ENCODE measurements at regions not wholly inside any gene's neighbourhood (a gene's known extent, or its start where the extent isn't known, plus 50 kb on each side); places are given as distances from the start of the nearest gene placed in this dataset.

DNA sequence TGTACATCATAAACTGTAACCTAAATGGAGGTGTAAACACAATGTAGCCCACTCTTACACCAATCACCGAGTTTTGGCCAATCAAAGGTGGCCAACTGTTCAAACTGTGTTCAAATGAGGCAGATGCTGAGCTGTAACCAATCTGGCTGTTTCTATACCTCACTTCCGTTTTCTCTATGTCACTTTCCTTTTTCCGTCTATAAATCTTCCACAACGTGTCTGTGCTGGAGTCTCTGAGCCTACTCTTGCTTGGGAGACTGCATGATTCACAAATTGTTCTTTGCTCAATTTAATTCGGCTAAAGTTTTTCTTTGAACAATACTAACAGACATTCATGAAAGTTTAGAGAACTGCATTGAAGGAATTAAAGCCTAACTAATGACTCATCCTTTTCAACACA is 547.1 kb upstream of the USP15 start:
- TF ChIP-seq CTCF (IDR thresholded peaks at IDR 0.05): no peak
- intact Hi-C loops (cut with DNase I; ENCODE audit: low total_unique reads): no loop called here
- no peak for DNase-seq (ENCODE audit: low spot score in 2 of 2)
- 49 to 54% methylated on average over 5 of the region's 5 CpGs for WGBS, 2 donors
- no peak overlapping the region for H3K4me3 ChIP-seq (ENCODE audit: low read depth, poor library complexity, severe bottlenecking)

GRCh38 chr12:61717986-61718385 is 542.2 kb upstream of the USP15 start:
- intact Hi-C loops (cut with DNase I; ENCODE audit: low total_unique reads): no loop called here
- no peak overlapping the region for H3K4me3 ChIP-seq (ENCODE audit: low read depth, poor library complexity, severe bottlenecking)
- TF ChIP-seq CTCF (IDR thresholded peaks at IDR 0.05): no peak
- no peak for TF ChIP-seq POLR2A (IDR thresholded peaks at IDR 0.05)
- DNase-seq (ENCODE audit: low spot score in 2 of 2): no peak
- WGBS, 2 donors: 77 to 78% methylated on average over 4 of the region's 4 CpGs

GRCh38 chr12:61739925-61740324 is 520.3 kb upstream of the USP15 start:
- DNase-seq (ENCODE audit: low spot score in 2 of 2): no peak
- WGBS, 2 donors: 68 to 73% methylated on average over 1 of the region's 1 CpG
- intact Hi-C loops (cut with DNase I; ENCODE audit: low total_unique reads): no loop called here
- TF ChIP-seq CTCF (IDR thresholded peaks at IDR 0.05) (no peak), POLR2A (IDR thresholded peaks at IDR 0.05) (no peak)
- H3K4me3 ChIP-seq (ENCODE audit: low read depth, poor library complexity, severe bottlenecking): no peak overlapping the region

DNA sequence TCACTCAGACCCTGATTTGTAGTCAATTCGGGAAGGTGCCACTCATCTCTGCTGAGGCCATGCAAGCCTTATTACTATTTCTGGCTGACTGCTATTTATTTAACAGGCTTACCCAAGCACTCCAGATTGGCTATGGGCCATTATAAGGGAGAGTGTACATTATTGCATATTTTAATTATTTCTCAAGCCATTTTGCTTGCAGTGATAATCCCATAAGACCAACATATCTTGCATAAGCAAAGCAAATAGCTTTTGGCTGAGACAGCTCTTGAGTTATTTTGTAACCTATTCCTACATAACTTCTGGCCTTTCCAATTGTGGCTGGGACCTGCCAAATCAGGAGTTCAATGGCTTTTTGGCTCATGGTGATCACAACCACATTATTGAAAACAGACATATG is 509.6 kb upstream of the USP15 start:
- no peak overlapping the region for H3K4me3 ChIP-seq (ENCODE audit: low read depth, poor library complexity, severe bottlenecking)
- TF ChIP-seq POLR2A (IDR thresholded peaks at IDR 0.05) (no peak), CTCF (IDR thresholded peaks at IDR 0.05) (no peak)
- no peak for DNase-seq (ENCODE audit: low spot score in 2 of 2)
- intact Hi-C loops (cut with DNase I; ENCODE audit: low total_unique reads): no loop called here
- 60 to 73% methylated on average over 1 of the region's 1 CpG for WGBS, 2 donors

DNA sequence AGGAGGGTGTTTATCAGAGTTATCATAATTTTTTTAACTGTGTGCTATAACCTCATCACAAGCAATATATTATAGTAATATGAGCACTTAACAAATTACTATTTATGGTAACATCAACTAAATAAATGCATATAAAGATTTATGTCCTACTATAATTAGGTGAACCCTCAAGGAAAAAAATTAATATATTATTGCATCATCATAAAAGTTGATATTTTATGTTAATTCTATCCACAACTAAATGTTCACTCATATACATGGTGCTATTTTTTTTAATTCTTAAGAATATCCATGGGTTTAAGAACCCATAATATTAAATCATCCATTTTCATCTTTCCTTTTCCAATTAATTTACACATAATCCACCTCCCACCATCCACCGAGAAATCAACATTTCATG is 506.0 kb upstream of the USP15 start:
- H3K4me3 ChIP-seq (ENCODE audit: low read depth, poor library complexity, severe bottlenecking): no peak overlapping the region
- no peak for DNase-seq (ENCODE audit: low spot score in 2 of 2)
- no peak for TF ChIP-seq POLR2A (IDR thresholded peaks at IDR 0.05)
- TF ChIP-seq CTCF (IDR thresholded peaks at IDR 0.05): no peak
- intact Hi-C loops (cut with DNase I; ENCODE audit: low total_unique reads): no loop called here
- WGBS, 2 donors: 92 to 98% methylated on average over 1 of the region's 1 CpG

GRCh38 chr12:61757831-61758505 is 502.2 kb upstream of the USP15 start:
- intact Hi-C loops (cut with DNase I; ENCODE audit: low total_unique reads): no loop called here
- TF ChIP-seq POLR2A (IDR thresholded peaks at IDR 0.05): no peak
- TF ChIP-seq CTCF (IDR thresholded peaks at IDR 0.05): no peak

More at GRCh38 chr12:61757831-61758505, 502.2 kb upstream of the USP15 start:
- no peak overlapping the region for H3K4me3 ChIP-seq (ENCODE audit: low read depth, poor library complexity, severe bottlenecking)
- 64 to 71% methylated on average over 5 of the region's 5 CpGs for WGBS, 2 donors
- no peak for DNase-seq (ENCODE audit: low spot score in 2 of 2)
